PFSK-1 (cell line): ENCODE measurements at regions not wholly inside any gene's neighbourhood (a gene's known extent, or its start where the extent isn't known, plus 50 kb on each side); places are given as distances from the start of the nearest gene placed in this dataset.

Experiments
- POLR2AphosphoS5 ChIP-seq: IDR thresholded peaks from 2 replicates; pipeline ENCODE4 v1.6.1; 2012; ENCODE audit warnings: low read depth, mild to moderate bottlenecking, control low read depth, low read length, moderate library complexity
- REST ChIP-seq, 2 experiments: IDR thresholded peaks; 2 replicates each; pipeline versions ENCODE4 v1.6.1 to v1.8.0; 2011 to 2012; ENCODE audit warnings: low read depth in 2 of 2, low read length in 2 of 2, control low read depth in 1 of 2, inconsistent platforms in 1 of 2, mild to moderate bottlenecking in 1 of 2, moderate library complexity in 1 of 2; ENCODE audit not compliant: insufficient read depth in 1 of 2
- SIN3A ChIP-seq: IDR thresholded peaks from 2 replicates; pipeline ENCODE4 v1.6.1; 2012; ENCODE audit warnings: mild to moderate bottlenecking, low read length, moderate library complexity, borderline replicate concordance; ENCODE audit not compliant: insufficient read depth
- TAF1 ChIP-seq: IDR thresholded peaks from 2 replicates; pipeline ENCODE4 v1.6.1; 2012; ENCODE audit warnings: low read length, control low read depth, borderline replicate concordance; ENCODE audit not compliant: insufficient read depth

GRCh38 chr5:57817001-57817453 is 334.4 kb upstream of the ACTBL2 start:
- TF ChIP-seq SIN3A = no peak
- no peak for TF ChIP-seq TAF1
- no peak for TF ChIP-seq POLR2AphosphoS5
- TF ChIP-seq REST (IDR thresholded peaks at IDR 0.05; ENCODE audit: insufficient read depth in 1 of 2, low read depth in 2 of 2, low read length in 2 of 2) = no peak
